NAMALWA (cell line): ENCODE measurements at regions not wholly inside any gene's neighbourhood (a gene's known extent, or its start where the extent isn't known, plus 50 kb on each side); places are given as distances from the start of the nearest gene placed in this dataset.
"Not testable (repeated sequence)": the region's sequence is repeated elsewhere in the genome, so short reads cannot be mapped to it uniquely, and the experiment has no call there.

Source experiments
- DNase-seq: peaks from one replicate; pipeline ENCODE4 v3.0.0-alpha.2; 2015; ENCODE audit warnings: low spot score

- DNase-seq: no peak
These were observed 330.0 kb upstream of the GLI3 start for GRCh38 chr7:42567051-42567450.

- DNase-seq: no peak
These were observed 324.8 kb upstream of the GLI3 start for GRCh38 chr7:42561797-42562196.

GRCh38 chr7:42560866-42561265 lies 323.9 kb upstream of the GLI3 start:
- DNase-seq: no peak

- not testable (repeated sequence) for DNase-seq
These were observed 317.9 kb upstream of the GLI3 start for GRCh38 chr7:42554932-42555331.

GRCh38 chr7:42552227-42552626 lies 315.2 kb upstream of the GLI3 start:
- DNase-seq: no peak

GRCh38 chr7:42550706-42551470 lies 313.9 kb upstream of the GLI3 start:
- no peak for DNase-seq

- no peak for DNase-seq
These were observed 313.0 kb upstream of the GLI3 start for GRCh38 chr7:42549866-42550485.

- DNase-seq: no peak
These were observed 312.0 kb upstream of the GLI3 start for GRCh38 chr7:42548816-42549611.

- no peak for DNase-seq
These were observed 308.2 kb upstream of the GLI3 start for GRCh38 chr7:42545049-42545724.

GRCh38 chr7:42543953-42544352 lies 306.9 kb upstream of the GLI3 start:
- no peak for DNase-seq

GRCh38 chr7:42542446-42542845 lies 305.4 kb upstream of the GLI3 start:
- DNase-seq: not testable (repeated sequence)

- DNase-seq: no peak
These were observed 297.4 kb upstream of the GLI3 start for GRCh38 chr7:42534441-42534840.

- DNase-seq: no peak
These were observed 290.0 kb upstream of the GLI3 start for GRCh38 chr7:42527004-42527403.

GRCh38 chr7:42522227-42522991 lies 285.4 kb upstream of the GLI3 start:
- no peak for DNase-seq

- DNase-seq: no peak
These were observed 274.0 kb upstream of the GLI3 start for GRCh38 chr7:42511027-42511426.

- DNase-seq: no peak
These were observed 269.1 kb upstream of the GLI3 start for GRCh38 chr7:42506097-42506496.

- DNase-seq: no peak
These were observed 265.0 kb upstream of the GLI3 start for GRCh38 chr7:42502022-42502421.

- no peak for DNase-seq
These were observed 258.2 kb upstream of the GLI3 start for GRCh38 chr7:42495256-42495655.

- DNase-seq: no peak
These were observed 257.7 kb upstream of the GLI3 start for GRCh38 chr7:42494736-42495135.

- DNase-seq: no peak
These were observed 257.2 kb upstream of the GLI3 start for GRCh38 chr7:42494199-42494710.

GRCh38 chr7:42493436-42494198 lies 256.6 kb upstream of the GLI3 start:
- no peak for DNase-seq
